ENCODE measurements at regions not wholly inside any gene's neighbourhood (a gene's known extent, or its start where the extent isn't known, plus 50 kb on each side); places are given as distances from the start of the nearest gene placed in this dataset.

DNA sequence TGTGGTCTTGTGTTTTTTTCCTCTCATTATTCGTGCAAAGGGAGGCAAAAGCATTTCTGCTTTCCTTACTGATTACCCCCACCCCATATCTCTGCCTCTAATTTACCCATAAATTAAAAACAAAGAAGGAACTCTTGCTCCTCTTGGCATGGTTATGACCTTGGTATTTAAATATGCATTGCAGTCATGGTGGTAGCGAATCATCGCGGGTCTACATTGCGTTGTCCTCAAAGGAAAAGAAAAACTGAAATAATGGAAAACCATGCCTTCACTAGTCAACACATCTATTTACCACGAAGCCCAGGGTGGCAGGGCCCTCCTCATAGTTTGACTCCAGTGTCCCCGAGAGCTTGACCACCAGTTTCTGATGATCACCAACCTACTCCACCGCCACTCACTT lies 126.7 kb upstream of the PARP11 start:
- H3K4me3 ChIP-seq (IDR thresholded peaks at IDR 0.05; ENCODE audit: insufficient read depth, low read depth, low read length), result no peak overlapping the region
- H3K9ac ChIP-seq, result no peak overlapping the region
- TF ChIP-seq, protein P1, sequence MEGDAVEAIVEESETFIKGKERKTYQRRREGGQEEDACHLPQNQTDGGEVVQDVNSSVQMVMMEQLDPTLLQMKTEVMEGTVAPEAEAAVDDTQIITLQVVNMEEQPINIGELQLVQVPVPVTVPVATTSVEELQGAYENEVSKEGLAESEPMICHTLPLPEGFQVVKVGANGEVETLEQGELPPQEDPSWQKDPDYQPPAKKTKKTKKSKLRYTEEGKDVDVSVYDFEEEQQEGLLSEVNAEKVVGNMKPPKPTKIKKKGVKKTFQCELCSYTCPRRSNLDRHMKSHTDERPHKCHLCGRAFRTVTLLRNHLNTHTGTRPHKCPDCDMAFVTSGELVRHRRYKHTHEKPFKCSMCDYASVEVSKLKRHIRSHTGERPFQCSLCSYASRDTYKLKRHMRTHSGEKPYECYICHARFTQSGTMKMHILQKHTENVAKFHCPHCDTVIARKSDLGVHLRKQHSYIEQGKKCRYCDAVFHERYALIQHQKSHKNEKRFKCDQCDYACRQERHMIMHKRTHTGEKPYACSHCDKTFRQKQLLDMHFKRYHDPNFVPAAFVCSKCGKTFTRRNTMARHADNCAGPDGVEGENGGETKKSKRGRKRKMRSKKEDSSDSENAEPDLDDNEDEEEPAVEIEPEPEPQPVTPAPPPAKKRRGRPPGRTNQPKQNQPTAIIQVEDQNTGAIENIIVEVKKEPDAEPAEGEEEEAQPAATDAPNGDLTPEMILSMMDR (conservative IDR thresholded peaks at IDR 0.05; ENCODE audit: low read depth, low read length), result no peak
- H4K20me1 ChIP-seq (ENCODE audit: insufficient read depth), result no peaks in the 10 kb centered on the region
- peaks cover 3% of the 10 kb centered on the region for H3K4me1 ChIP-seq (ENCODE audit: low read depth, poor library complexity, severe bottlenecking)
- no peaks in the 10 kb centered on the region for H3K27me3 ChIP-seq (ENCODE audit: insufficient read depth, low read depth)
- H3K27ac ChIP-seq, result no peak overlapping the region
- H3K36me3 ChIP-seq (ENCODE audit: insufficient read depth), result no peaks in the 10 kb centered on the region
- H3K4me2 ChIP-seq, result no peak overlapping the region
- no peak overlapping the region for H2AFZ ChIP-seq (ENCODE audit: low read depth)
- H3K79me2 ChIP-seq (ENCODE audit: insufficient read depth, low read depth), result no peaks in the 10 kb centered on the region

GRCh38 chr12:3998968-3999792 lies 126.0 kb upstream of the PARP11 start:
- H3K4me3 ChIP-seq (IDR thresholded peaks at IDR 0.05; ENCODE audit: insufficient read depth, low read depth, low read length), result no peak overlapping the region
- H2AFZ ChIP-seq (ENCODE audit: low read depth), result no peak overlapping the region
- no peak overlapping the region for H3K4me2 ChIP-seq
- H3K9ac ChIP-seq, result no peak overlapping the region
- TF ChIP-seq, protein P1 (conservative IDR thresholded peaks at IDR 0.05; ENCODE audit: low read depth, low read length), result no peak
- no peaks in the 10 kb centered on the region for H3K36me3 ChIP-seq (ENCODE audit: insufficient read depth)
- H3K79me2 ChIP-seq (ENCODE audit: insufficient read depth, low read depth), result no peaks in the 10 kb centered on the region
- no peaks in the 10 kb centered on the region for H3K27me3 ChIP-seq (ENCODE audit: insufficient read depth, low read depth)
- H4K20me1 ChIP-seq (ENCODE audit: insufficient read depth), result no peaks in the 10 kb centered on the region
- H3K27ac ChIP-seq, result no peak overlapping the region
- peaks cover 3% of the 10 kb centered on the region for H3K4me1 ChIP-seq (ENCODE audit: low read depth, poor library complexity, severe bottlenecking)

DNA sequence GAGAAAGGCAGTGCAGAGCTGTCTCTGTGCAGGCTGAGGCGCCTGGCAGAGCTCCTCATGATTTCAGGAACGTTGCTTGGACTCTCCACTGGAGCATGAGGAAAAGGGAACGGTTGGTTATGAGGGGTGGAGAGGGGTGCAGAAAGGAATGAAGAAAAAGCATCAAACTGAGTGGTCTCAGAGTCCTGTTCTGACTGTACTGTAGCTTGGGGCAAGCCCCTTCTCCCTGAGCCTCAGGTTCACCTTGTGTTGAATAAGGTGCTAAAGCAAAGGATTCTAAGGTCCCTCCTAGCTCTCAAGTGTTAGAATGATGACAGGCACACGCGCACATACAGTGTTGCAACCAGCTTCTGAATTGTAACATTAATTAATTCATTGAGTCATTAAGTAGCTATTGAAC lies 125.2 kb upstream of the PARP11 start:
- H3K4me2 ChIP-seq, result no peak overlapping the region
- H3K4me3 ChIP-seq (IDR thresholded peaks at IDR 0.05; ENCODE audit: insufficient read depth, low read depth, low read length), result no peak overlapping the region
- peaks cover 3% of the 10 kb centered on the region for H3K4me1 ChIP-seq (ENCODE audit: low read depth, poor library complexity, severe bottlenecking)
- no peak overlapping the region for H3K27ac ChIP-seq
- no peak overlapping the region for H3K9ac ChIP-seq
- H3K79me2 ChIP-seq (ENCODE audit: insufficient read depth, low read depth), result no peaks in the 10 kb centered on the region
- H2AFZ ChIP-seq (ENCODE audit: low read depth), result no peak overlapping the region
- TF ChIP-seq, protein P1 (conservative IDR thresholded peaks at IDR 0.05; ENCODE audit: low read depth, low read length), result no peak
- H3K27me3 ChIP-seq (ENCODE audit: insufficient read depth, low read depth), result no peaks in the 10 kb centered on the region
- no peaks in the 10 kb centered on the region for H3K36me3 ChIP-seq (ENCODE audit: insufficient read depth)
- H4K20me1 ChIP-seq (ENCODE audit: insufficient read depth), result no peaks in the 10 kb centered on the region

DNA sequence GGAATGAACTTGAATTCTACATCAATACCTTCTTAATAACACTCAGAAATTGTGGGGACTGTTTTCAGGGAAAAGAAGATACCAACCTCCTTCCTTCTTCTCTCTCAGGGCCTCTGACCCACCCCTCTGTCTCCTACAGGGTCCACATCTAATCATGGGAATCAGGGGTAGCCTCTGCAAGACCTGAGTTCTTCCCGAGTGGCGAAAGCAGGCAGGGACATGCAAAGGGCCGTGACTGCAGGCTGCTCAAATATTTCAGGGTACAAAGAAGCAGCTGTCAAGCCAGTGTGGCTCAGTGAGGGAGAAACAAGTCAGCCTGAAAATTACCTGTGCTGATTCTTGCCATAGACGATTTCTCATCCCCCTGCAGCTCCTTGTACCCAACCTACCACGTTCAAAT lies 123.1 kb upstream of the PARP11 start:
- Histone ChIP-seq H3K4me2 (no peak overlapping the region), H3K4me3 (IDR thresholded peaks at IDR 0.05; ENCODE audit: insufficient read depth, low read depth, low read length) (no peak overlapping the region), H2AFZ (ENCODE audit: low read depth) (peak overlapping the region; percentile 18; the same call in 1 of the 2 replicates), H3K79me2 (ENCODE audit: insufficient read depth, low read depth) (no peaks in the 10 kb centered on the region), H3K36me3 (ENCODE audit: insufficient read depth) (no peaks in the 10 kb centered on the region), H3K27me3 (ENCODE audit: insufficient read depth, low read depth) (no peaks in the 10 kb centered on the region), H4K20me1 (ENCODE audit: insufficient read depth) (no peaks in the 10 kb centered on the region), H3K9ac (no peak overlapping the region), H3K27ac (no peak overlapping the region), H3K4me1 (ENCODE audit: low read depth, poor library complexity, severe bottlenecking) (peaks cover 3% of the 10 kb centered on the region)
- TF ChIP-seq, protein P1 (conservative IDR thresholded peaks at IDR 0.05; ENCODE audit: low read depth, low read length), result no peak

All from KMS-11 (cell line).